ENCODE measurements at regions not wholly inside any gene's neighbourhood (a gene's known extent, or its start where the extent isn't known, plus 50 kb on each side); places are given as distances from the start of the nearest gene placed in this dataset.

- Histone ChIP-seq H3K4me3 (ENCODE audit: low read depth, low read length) (no peak overlapping the region), H3K27ac (no peak overlapping the region), H3K27me3 (replicated peaks) (no peaks in the 10 kb centered on the region), H3K36me3 (replicated peaks) (no peaks in the 10 kb centered on the region)
- TF ChIP-seq CTCF (IDR thresholded peaks at IDR 0.05; ENCODE audit: low read depth, low read length, missing control alignments): no peak
- no peak for DNase-seq
- in situ Hi-C loops (cut with HindIII; ENCODE audit: low pct_ligation_motif_present, low sequenced_read_pairs): no loop called here
These were observed 53.8 kb downstream of the FZD10 start for GRCh38 chr12:130216031-130216430.

GRCh38 chr12:130218682-130219081 lies 56.4 kb downstream of the FZD10 start:
- Histone ChIP-seq H3K27me3 (replicated peaks) (no peaks in the 10 kb centered on the region), H3K4me3 (ENCODE audit: low read depth, low read length) (no peak overlapping the region), H3K36me3 (replicated peaks) (no peaks in the 10 kb centered on the region), H3K27ac (no peak overlapping the region)
- in situ Hi-C loops (cut with HindIII; ENCODE audit: low pct_ligation_motif_present, low sequenced_read_pairs): no loop called here
- no peak for DNase-seq
- no peak for TF ChIP-seq CTCF (IDR thresholded peaks at IDR 0.05; ENCODE audit: low read depth, low read length, missing control alignments)

GRCh38 chr12:130219929-130220705 lies 57.9 kb downstream of the FZD10 start:
- Histone ChIP-seq H3K27me3 (replicated peaks) (no peaks in the 10 kb centered on the region), H3K36me3 (replicated peaks) (no peaks in the 10 kb centered on the region), H3K4me3 (ENCODE audit: low read depth, low read length) (no peak overlapping the region), H3K27ac (no peak overlapping the region)
- in situ Hi-C loops (cut with HindIII; ENCODE audit: low pct_ligation_motif_present, low sequenced_read_pairs): no loop called here
- no peak for DNase-seq
- no peak for TF ChIP-seq CTCF (IDR thresholded peaks at IDR 0.05; ENCODE audit: low read depth, low read length, missing control alignments)

- Histone ChIP-seq H3K4me3 (ENCODE audit: low read depth, low read length) (no peak overlapping the region), H3K27me3 (replicated peaks) (no peaks in the 10 kb centered on the region)
- no peak for TF ChIP-seq CTCF (IDR thresholded peaks at IDR 0.05; ENCODE audit: low read depth, low read length, missing control alignments)
These were observed 58.4 kb downstream of the FZD10 start for GRCh38 chr12:130220706-130221100.

GRCh38 chr12:130222519-130223218 lies 60.4 kb downstream of the FZD10 start:
- DNase-seq: no peak
- no peaks in the 10 kb centered on the region for H3K36me3 ChIP-seq (replicated peaks)
- in situ Hi-C loops (cut with HindIII; ENCODE audit: low pct_ligation_motif_present, low sequenced_read_pairs): no loop called here
- TF ChIP-seq CTCF (IDR thresholded peaks at IDR 0.05; ENCODE audit: low read depth, low read length, missing control alignments): no peak
- H3K27me3 ChIP-seq (replicated peaks): no peaks in the 10 kb centered on the region
- H3K27ac ChIP-seq: no peak overlapping the region
- H3K4me3 ChIP-seq (ENCODE audit: low read depth, low read length): no peak overlapping the region

More at GRCh38 chr12:130220706-130221100, 58.4 kb downstream of the FZD10 start:
- in situ Hi-C loops (cut with HindIII; ENCODE audit: low pct_ligation_motif_present, low sequenced_read_pairs): no loop called here
- no peak overlapping the region for H3K27ac ChIP-seq
- H3K36me3 ChIP-seq (replicated peaks): no peaks in the 10 kb centered on the region
- DNase-seq: no peak
